Memory B cell (primary cell): ENCODE measurements at regions not wholly inside any gene's neighbourhood (a gene's known extent, or its start where the extent isn't known, plus 50 kb on each side); places are given as distances from the start of the nearest gene placed in this dataset.
"Not testable (repeated sequence)": the region's sequence is repeated elsewhere in the genome, so short reads cannot be mapped to it uniquely, and the experiment has no call there.

Experiments
- ATAC-seq: fragments of 150-1000 bp; cut with Tn5 transposase; 2 replicates; pipeline ENCODE4 v1.10.0; 2021; ENCODE audit warnings: low read depth, mild to moderate bottlenecking, moderate library complexity
- DNase-seq, 2 donors: peaks; one replicate each; pipeline ENCODE4 v3.0.0; 2022; ENCODE audit warnings: low spot score in 2 of 2
- H3K27ac Mint-ChIP-seq: one replicate; pipeline ENCODE4 v1.8.0; 2022; ENCODE audit warnings: mild to moderate bottlenecking, moderate library complexity, mixed read lengths
- H3K27me3 Mint-ChIP-seq: one replicate; pipeline ENCODE4 v1.8.0; 2022; ENCODE audit warnings: mixed read lengths
- H3K36me3 Mint-ChIP-seq: one replicate; pipeline ENCODE4 v1.8.0; 2022; ENCODE audit warnings: mild to moderate bottlenecking, mixed read lengths
- H3K4me1 Mint-ChIP-seq: one replicate; pipeline ENCODE4 v1.8.0; 2022; ENCODE audit warnings: mixed read lengths
- H3K4me3 Mint-ChIP-seq: one replicate; pipeline ENCODE4 v1.8.0; 2022; ENCODE audit warnings: mild to moderate bottlenecking, moderate library complexity, mixed read lengths
- H3K9me3 Mint-ChIP-seq: one replicate; pipeline ENCODE4 v1.8.0; 2022; ENCODE audit warnings: mixed read lengths

DNA sequence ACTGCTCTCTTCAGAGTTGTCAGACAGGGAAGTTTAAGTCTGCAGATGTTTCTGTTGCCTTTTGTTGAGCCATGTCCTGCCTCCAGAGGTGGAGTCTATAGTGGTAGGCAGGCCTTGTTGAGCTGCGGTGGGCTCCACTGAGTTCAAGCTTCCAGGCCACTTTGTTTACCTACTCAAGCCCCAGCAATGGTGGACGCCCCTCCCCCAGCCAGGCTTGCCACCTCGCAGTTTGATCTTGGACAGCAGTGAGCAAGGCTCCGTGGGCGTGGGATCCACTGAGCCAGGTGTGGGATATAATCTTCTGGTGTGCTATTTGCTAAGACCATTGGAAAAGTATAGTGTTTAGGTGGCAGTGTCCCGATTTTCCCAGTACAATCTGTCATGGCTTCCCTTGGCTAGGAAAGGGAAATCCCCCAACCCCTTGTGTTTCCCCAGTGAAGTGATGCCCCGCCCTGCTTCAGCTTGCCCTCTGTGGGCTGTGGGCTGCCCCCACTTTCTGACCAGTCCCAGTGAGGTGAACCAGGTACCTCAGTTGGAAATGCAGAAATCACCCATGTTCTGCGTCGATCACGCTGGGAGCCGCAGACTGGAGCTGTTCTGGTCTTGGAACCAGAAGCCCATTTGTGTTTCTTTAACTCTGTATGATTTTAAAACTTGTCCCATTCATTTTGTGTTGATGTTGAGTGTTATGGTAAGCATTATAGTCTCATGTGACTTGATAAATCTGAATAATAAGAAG is 89.2 kb upstream of the CALCR start:
- Mint-ChIP-seq H3K4me1 (no peaks in the 10 kb centered on the region), H3K9me3 (peaks cover 2% of the 10 kb centered on the region), H3K4me3 (no peak overlapping the region), H3K36me3 (no peaks in the 10 kb centered on the region), H3K27ac (no peak overlapping the region), H3K27me3 (peaks cover 4% of the 10 kb centered on the region)
- DNase-seq = no peak
- no peak for ATAC-seq

DNA sequence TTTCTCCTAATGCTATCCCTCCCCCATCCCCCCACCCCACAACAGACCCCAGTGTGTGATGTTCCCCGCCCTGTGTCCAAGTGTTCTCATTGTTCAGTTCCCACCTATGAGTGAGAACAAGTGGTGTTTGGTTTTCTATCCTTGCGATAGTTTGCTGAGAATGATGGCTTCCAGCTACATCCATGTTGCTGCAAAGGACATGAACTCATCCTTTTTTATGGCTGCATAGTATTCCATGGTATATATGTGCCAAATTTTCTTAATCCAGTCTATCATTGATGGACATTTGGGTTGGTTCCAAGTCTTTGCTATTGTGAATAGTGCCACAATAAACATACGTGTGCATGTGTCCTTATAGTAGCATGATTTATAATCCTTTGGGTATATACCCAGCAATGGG is 83.6 kb upstream of the CALCR start:
- H3K9me3 Mint-ChIP-seq, H3K4me3 Mint-ChIP-seq, ATAC-seq, H3K27me3 Mint-ChIP-seq, H3K36me3 Mint-ChIP-seq, H3K4me1 Mint-ChIP-seq, DNase-seq, H3K27ac Mint-ChIP-seq: not testable (repeated sequence)

DNA sequence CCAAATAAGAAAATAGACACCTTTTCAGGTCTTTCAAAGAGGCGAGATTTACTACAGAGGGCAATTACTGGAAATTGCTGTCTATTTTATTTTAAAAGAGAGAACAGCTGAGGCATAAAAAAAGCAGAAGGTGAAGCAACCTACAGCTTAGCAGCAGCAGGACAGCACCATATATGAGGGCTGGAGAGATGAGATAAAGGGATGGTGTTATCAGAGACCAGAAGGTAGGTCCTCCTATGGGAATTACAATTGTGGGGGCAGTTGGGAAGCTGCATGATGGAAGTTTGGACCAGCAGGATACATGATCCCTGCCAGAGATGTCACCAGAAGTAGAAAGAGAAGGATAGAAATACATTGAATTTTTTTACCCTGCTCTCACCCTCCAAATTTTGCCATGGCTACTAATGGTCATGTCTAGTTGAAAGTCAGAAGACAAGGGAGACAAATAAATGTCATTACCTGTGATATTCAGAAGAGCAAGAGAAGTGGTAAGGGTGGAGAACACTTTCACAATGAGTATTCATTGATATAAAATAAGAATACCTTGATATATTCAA is 77.2 kb upstream of the CALCR start:
- Mint-ChIP-seq H3K4me1 (no peaks in the 10 kb centered on the region), H3K27me3 (no peaks in the 10 kb centered on the region), H3K27ac (no peak overlapping the region), H3K4me3 (no peak overlapping the region), H3K9me3 (no peaks in the 10 kb centered on the region), H3K36me3 (no peaks in the 10 kb centered on the region)
- ATAC-seq = no peak
- no peak for DNase-seq

DNA sequence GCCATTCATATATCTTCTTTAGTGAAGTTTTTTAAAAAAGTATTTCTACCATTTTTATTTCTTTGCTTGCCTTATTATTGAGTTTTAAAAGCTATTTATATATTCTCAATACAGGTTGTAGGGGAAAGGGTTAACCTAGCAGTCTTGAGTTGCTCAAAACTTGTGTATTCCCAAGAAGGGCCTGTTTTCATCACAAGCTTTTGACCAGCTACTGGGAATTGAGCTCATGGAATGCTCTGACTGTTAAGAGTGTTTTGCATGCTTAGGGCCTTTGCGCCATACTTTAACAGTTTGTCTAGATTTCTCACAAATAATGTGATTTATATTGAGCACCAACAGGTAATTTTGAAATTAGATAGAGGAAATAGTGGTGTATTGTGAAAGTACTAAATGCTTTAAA is 72.0 kb upstream of the CALCR start:
- no peak overlapping the region for H3K27ac Mint-ChIP-seq
- no peak for DNase-seq
- no peaks in the 10 kb centered on the region for H3K36me3 Mint-ChIP-seq
- no peaks in the 10 kb centered on the region for H3K9me3 Mint-ChIP-seq
- H3K27me3 Mint-ChIP-seq = no peaks in the 10 kb centered on the region
- H3K4me1 Mint-ChIP-seq = no peaks in the 10 kb centered on the region
- no peak overlapping the region for H3K4me3 Mint-ChIP-seq
- ATAC-seq = no peak

DNA sequence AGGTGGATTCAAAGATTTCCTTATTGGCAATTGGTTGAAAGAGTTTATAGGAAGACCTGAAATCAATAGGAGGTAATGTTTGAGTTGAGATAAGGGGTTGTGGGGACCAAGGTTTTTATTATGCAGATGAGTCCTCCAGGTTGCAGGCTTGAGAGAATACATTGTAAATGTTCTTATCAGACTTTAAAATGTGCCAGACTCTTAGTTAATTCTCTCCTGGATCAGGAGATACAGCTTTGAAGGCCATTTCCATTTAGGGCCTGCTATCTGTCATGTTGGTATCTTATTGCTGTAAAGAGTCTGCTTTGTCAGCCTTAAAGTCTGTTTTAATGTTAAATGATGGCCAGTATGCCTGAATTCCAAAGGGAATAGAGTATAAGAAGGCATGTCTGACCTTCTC is 61.8 kb upstream of the CALCR start:
- Mint-ChIP-seq H3K27me3 (peaks cover 6% of the 10 kb centered on the region), H3K36me3 (no peaks in the 10 kb centered on the region), H3K4me1 (no peaks in the 10 kb centered on the region), H3K27ac (no peak overlapping the region), H3K9me3 (no peaks in the 10 kb centered on the region), H3K4me3 (no peak overlapping the region)
- DNase-seq = no peak
- ATAC-seq = no peak

DNA sequence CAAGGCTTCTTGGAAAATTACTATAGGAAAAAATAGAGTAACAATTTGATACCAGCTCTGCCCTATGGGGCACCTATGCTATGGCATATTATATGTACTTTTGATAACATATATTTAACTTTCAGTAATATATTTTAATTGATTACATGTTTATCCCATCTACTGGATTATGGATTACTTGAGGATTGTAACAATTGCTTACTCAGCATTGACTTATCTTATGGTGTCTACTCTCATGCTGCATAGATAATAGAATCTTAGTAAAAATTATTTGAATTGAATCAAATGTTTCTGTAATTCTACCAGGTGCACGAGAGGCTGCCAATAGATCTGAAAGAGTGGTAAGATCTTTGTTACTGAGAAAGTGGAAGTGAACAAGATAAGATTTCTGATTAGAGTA is 57.8 kb upstream of the CALCR start:
- no peaks in the 10 kb centered on the region for H3K36me3 Mint-ChIP-seq
- no peaks in the 10 kb centered on the region for H3K4me1 Mint-ChIP-seq
- DNase-seq (no peak), ATAC-seq (no peak)
- H3K27me3 Mint-ChIP-seq = peaks cover 6% of the 10 kb centered on the region
- no peak overlapping the region for H3K4me3 Mint-ChIP-seq
- H3K27ac Mint-ChIP-seq = no peak overlapping the region
- H3K9me3 Mint-ChIP-seq = no peaks in the 10 kb centered on the region

DNA sequence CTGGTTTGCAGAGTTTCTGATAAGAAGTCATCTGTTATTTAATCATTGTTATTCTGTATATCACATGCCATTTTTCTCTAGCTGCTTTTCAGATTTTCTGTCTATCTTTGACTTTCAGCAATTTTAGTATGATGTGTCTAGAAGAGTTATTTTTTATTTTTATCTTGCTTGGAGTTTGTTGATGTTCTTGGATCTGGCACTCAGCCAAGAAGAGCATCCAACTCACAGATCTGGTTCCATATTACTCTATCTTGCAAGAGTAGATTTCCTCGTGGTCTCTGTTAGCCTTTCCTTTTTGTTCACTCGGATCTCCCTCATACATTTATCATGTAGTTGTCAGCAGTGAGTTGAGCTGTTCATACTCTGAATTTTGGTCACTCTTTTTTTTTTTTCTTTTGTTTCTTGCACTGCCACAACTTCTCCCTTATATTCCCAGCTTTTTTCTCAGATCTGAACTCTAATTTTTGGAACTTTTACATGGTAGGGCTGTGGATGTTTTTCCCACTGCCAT is 54.8 kb upstream of the CALCR start:
- Mint-ChIP-seq H3K4me1 (no peaks in the 10 kb centered on the region), H3K27me3 (peaks cover 1% of the 10 kb centered on the region), H3K4me3 (no peak overlapping the region), H3K27ac (no peak overlapping the region), H3K9me3 (no peaks in the 10 kb centered on the region), H3K36me3 (no peaks in the 10 kb centered on the region)
- DNase-seq (no peak), ATAC-seq (no peak)

DNA sequence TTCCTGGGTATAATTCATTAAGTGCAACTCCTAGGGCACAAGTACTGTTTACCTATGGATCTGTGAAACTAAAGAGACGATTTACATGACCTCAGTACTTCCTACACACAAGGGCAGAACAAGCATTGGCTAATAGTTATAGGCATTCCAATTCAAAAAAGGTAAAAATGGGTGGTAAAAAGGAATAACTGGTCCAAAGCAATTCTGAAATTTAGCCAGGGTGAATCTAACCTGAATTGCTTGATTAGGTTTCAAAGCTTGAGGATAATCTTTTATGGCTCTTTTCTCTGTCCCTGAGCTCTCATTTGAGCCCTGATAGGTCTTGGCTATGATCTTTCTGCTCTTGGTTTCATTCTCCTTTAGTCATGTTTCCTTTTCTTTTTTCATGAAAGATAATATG is 52.3 kb upstream of the CALCR start:
- no peaks in the 10 kb centered on the region for H3K36me3 Mint-ChIP-seq
- H3K9me3 Mint-ChIP-seq = no peaks in the 10 kb centered on the region
- DNase-seq = no peak
- no peak overlapping the region for H3K27ac Mint-ChIP-seq
- H3K4me1 Mint-ChIP-seq = peaks cover 2% of the 10 kb centered on the region
- no peak for ATAC-seq
- H3K27me3 Mint-ChIP-seq = peaks cover 2% of the 10 kb centered on the region
- no peak overlapping the region for H3K4me3 Mint-ChIP-seq
